ENCODE measurements at regions not wholly inside any gene's neighbourhood (a gene's known extent, or its start where the extent isn't known, plus 50 kb on each side); places are given as distances from the start of the nearest gene placed in this dataset.
"Not testable (repeated sequence)": the region's sequence is repeated elsewhere in the genome, so short reads cannot be mapped to it uniquely, and the experiment has no call there.

DNA sequence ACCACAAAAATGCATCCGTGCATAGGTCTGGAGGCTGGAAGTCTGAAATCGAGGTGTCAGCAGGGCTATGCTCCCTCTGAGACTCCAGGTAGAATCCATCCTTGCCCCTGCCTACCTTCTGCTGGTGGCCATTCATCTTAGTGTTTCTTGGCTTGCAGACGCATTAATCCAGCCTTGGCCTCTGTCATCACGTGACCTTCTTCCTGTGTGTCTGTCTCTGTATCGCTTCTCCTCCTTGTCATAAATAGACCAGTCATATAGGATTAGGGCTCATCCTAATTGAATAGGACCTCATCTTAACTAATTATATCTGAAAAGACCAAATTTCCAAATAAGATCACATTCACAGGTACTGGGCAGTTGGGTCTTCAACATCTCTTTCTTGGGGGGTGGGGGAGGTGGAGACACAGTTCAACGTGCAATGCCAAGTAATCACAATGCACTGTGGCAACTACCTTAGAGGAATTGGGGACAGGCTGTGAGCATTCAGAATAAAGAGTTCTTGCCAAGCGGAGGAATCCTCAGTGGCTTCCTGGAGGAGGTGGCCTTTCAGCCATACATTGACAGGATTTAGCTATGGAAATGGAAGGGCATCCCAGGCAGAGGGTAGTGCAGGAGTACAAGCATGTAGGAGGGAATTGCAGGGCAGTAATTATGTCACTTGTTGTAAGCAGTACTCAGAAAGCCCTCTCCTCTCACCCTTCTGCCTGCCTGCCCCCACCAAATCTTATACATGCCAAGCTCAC is 96.2 kb upstream of the SYT13 start:
- DNase-seq, result no peak

DNA sequence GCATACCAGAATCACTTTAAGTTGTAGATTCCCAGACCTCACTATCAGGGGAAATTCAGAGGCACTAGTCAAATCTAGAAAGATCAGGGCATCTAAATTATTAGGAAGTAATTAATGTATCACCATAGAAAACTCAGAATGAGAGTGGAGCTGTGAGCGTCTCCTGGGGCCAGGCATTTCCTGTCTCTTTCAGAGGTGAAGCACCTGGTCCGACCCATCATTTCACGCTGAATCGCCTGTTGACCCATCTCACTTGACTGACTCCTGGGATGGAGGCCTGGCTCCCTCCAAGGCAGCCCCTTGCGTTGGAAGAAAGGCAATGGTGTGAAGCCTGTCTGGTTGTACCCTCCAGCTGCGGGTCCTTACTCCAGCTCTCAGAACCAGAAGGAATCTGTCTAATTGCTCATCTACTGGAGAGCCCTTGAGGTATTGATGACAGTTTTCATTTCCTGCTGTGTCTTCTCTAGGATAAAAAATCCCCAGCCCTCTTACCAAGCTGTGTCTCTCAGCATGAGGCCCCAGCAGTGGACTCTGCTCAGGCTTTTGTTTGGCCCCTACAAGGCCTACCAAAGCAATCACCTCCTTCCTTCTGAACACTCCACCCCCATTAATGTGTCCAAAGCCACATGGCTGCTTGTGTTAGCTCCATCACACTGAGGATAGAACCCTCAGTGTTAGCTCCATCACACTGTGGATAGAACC is 93.2 kb upstream of the SYT13 start:
- DNase-seq, result no peak

GRCh38 chr11:45378516-45378915 is 92.4 kb upstream of the SYT13 start:
- no peak for DNase-seq

DNA sequence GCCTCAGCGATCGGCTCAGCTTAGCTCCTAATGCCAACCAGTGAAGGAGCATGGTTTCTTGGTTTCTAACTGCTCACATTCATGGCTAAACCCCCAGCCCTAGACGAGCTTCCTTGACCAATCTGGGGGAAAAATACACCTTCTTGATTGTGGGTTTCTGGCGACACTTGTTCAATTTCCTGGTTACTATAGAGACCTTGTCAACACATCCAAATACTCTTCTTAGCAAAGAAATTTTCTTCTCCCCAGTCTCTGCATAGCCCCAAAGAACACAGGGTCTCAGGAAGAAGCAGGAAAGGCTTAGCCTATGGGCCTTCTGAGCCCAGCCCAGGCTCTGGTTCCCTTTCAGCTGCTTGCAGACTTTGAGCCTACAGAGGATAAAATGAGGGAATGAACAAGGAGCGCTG is 88.5 kb upstream of the SYT13 start:
- no peak for DNase-seq

GRCh38 chr11:45374130-45374529 is 88.0 kb upstream of the SYT13 start:
- no peak for DNase-seq

GRCh38 chr11:45373506-45374035 is 87.4 kb upstream of the SYT13 start:
- DNase-seq, result no peak

GRCh38 chr11:45372414-45372813 is 86.3 kb upstream of the SYT13 start:
- DNase-seq, result not testable (repeated sequence)

DNA sequence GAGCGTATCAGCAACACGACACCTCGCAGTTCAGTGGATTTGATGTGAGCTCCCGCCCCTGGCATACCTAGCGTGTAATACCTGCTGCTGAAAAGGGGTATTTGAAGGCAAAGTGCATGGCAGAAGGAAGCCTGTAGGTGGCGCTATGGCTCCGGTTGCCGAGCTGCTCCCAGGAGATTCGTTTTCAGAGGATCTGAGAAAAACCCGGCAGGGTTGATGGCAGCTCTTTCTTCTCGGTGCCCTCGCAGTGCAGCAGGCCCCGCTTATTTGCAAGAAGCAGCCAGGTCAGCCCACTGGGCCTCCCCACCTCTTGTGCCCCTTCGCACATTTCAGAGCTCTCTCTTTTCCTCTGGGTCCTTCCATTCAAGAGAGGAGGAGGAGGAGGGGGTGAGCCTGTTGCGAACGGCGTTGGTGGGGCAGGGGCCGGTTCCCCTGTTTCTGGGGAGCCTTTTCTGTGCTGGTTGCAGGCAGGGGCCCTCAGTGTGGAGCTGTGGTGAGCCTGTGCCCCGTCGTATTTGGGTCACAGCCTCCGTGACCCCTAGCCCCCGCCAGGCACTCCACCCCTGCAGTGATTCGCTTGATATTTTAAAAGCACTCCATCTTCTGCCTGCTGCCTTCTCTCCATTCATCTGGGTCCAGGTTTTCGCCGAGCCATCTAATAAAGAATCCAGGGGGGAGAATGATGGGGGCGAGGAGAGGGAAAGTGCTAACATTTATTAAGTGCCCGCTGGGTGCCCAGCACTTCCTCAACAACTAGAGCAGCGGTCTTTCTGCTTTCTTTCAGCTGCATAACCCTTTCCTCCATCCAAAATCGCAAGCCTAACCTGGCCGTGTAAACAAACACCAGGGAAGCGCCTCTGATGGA is 85.3 kb upstream of the SYT13 start:
- DNase-seq, result peak; percentile 93

GRCh38 chr11:45369313-45369712 is 83.2 kb upstream of the SYT13 start:
- DNase-seq, result no peak

DNA sequence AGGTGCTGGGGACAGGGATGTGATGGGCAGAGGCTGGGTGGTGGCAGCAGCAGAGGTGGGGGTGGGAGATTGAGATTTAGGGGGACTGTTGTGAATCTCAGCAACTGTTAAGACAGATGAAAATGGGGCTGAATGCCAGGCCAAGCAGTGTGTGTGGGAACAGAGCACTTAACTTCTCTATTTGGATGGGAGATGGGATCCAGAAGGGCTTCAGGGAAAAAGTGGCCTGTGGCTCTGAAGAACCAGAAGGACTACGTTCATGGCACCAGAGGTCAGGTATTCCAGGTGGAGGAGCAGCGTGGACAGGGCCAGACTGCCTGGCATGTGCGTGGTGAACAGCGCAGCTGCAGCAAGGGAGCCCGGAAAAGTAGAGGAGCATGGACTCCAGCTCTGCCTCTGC is 82.6 kb upstream of the SYT13 start:
- no peak for DNase-seq

- no peak for DNase-seq
Measured at GRCh38 chr11:45366619-45367190, 80.6 kb upstream of the SYT13 start.

DNA sequence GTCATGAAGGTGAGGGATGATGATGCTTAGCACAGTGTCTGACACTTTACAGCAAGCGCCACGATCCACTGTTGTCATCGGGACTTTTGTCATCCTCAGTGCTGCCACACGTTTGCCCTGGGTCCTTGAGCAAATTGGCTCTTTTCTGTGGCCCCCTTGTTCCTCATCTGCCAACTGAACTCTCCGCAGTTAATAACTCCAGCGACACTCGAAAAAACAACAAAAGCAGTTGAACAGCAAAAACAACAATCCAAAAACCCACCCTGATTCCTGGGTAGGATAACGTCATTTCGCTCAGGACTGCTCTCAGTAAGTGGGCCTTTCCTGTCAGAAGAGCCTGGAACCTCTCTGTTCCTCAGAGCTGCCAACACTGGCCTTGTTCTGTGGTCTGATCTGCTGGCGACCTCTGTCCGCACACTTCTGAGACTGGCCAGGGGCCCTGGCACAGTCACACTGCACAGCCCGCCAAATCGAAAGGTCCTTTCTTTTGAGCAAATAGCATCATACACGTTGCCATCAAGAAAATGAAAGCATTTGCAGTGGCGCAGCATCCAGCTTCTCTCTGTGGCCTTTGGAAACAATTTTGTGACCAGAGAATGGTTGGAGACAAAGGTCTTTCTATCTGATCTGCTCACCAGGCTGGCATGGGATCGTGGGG is 79.9 kb upstream of the SYT13 start:
- DNase-seq, result no peak

- DNase-seq, result no peak
Measured at GRCh38 chr11:45362636-45363035, 76.5 kb upstream of the SYT13 start.

- no peak for DNase-seq
Measured at GRCh38 chr11:45361551-45361950, 75.4 kb upstream of the SYT13 start.

- DNase-seq, result no peak
Measured at GRCh38 chr11:45355706-45356041, 69.5 kb upstream of the SYT13 start.

DNA sequence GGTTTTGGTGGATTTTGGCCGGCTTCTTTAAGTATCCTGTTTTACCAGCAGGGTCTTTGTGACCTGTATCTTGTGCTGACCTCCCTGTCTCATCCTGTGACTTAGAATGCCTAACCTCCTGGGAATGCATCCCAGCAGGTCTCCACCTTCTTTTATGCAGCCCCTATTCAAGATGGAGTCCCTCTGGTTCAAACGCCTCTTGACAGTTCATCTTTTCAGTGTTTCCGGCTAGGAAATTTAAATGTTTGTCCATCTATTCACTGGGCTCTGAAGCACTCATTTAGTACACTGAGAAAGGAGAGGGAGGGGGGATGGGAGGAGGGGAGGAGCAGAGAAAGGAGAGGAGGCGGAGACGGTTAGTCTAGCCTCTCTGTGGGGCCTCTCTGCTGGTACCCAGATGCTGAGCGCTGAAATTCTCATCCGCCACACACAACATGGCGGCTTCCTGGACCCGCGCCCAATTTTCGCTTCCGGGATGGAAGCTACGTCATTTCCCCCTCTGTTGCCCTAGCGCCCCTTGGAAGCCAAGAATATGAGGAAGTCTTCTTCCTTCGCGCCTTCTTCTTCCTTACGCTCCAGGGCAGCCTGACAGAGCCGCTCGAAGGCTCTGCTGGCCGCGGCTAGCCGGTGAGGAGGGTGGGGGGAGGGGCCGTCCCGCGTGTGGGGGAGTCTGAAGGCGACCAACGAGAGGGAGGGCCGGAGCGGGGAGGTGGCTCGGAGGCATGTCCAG is 69.0 kb upstream of the SYT13 start:
- peak; percentile 99 for DNase-seq

DNA sequence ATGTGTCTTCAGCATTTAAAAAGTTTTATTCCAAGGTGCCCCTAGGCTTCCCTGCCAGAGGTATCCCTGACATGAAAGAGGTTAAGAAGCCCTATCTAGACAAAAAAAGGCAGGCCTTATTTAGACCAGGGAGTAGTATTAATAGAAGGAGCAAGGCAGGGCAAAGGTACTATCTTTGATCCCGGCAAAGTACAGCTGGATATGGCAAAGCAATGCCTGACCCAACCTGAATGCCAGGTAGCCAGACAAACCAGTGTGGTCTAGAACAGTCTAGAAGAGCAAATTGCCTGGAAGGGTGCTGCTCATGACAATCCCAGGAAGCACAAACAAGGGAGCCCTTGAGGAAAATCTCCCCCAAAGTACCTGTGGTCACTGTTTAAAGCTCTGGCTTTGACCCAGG is 62.6 kb upstream of the SYT13 start:
- no peak for DNase-seq

- DNase-seq, result peak; percentile 74
Measured at GRCh38 chr11:45347348-45348082, 61.4 kb upstream of the SYT13 start.

DNA sequence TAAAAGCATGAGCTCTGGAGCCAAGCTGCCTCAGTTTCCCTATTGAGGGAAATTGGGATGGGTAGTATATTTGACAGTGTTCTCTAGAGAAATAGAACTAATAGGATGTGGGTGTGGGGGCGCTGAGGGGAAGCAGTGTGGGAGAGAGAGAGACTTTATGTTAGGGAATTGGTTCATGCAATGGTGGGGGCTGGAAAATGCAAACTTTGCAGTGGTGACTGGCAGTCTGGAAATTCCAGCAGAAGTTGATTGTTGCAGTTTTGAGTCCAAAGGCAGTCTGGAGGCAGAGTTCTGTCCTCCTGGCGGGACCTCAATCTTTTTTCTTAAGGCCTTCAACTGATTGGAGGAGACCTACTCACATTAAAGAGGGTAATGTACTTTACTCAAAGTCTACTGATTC is 59.4 kb upstream of the SYT13 start:
- DNase-seq, result no peak

GRCh38 chr11:45344028-45344427 is 57.9 kb upstream of the SYT13 start:
- DNase-seq, result no peak

DNA sequence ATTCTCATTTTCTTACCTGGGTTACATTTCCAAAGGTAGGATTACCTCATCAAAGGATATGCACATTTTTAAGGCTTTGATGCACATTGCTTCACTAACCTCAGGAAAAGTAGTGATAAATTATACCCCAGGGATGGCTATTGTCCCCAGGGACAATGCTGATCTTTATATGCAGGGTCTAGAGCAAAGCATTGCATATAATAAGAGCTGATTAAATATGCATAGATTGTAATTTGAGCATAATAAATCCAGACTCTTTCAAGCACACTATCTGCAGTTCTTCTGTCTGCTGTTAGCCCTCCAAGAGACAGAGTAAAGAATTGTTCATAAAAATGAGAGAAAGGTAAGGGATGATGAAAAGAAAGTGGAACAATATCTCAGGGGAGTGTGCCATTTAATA is 57.3 kb upstream of the SYT13 start:
- DNase-seq, result no peak
